IgD-negative memory B cell (primary cell): ENCODE measurements at regions not wholly inside any gene's neighbourhood (a gene's known extent, or its start where the extent isn't known, plus 50 kb on each side); places are given as distances from the start of the nearest gene placed in this dataset.
"Not testable (repeated sequence)": the region's sequence is repeated elsewhere in the genome, so short reads cannot be mapped to it uniquely, and the experiment has no call there.

Experiments used
- H3K27ac Mint-ChIP-seq, 3 donors: one replicate each; pipeline ENCODE4 v1.8.0; 2020 to 2022; ENCODE audit warnings: mild to moderate bottlenecking in 3 of 3, mixed read lengths in 3 of 3, moderate library complexity in 1 of 3
- H3K27me3 Mint-ChIP-seq: one replicate; pipeline ENCODE4 v1.8.0; 2021; ENCODE audit warnings: mixed read lengths
- H3K36me3 Mint-ChIP-seq: one replicate; pipeline ENCODE4 v1.8.0; 2020; ENCODE audit warnings: mild to moderate bottlenecking, mixed read lengths
- H3K4me1 Mint-ChIP-seq, 3 donors: one replicate each; pipeline ENCODE4 v1.8.0; 2020 to 2022; ENCODE audit warnings: mixed read lengths in 3 of 3, mild to moderate bottlenecking in 1 of 3
- H3K4me3 Mint-ChIP-seq, 4 donors: one replicate each; pipeline ENCODE4 v1.8.0; 2020 to 2022; ENCODE audit warnings: mild to moderate bottlenecking in 4 of 4, mixed read lengths in 4 of 4, moderate library complexity in 3 of 4
- H3K9me3 Mint-ChIP-seq, 3 donors: one replicate each; pipeline ENCODE4 v1.8.0; 2020 to 2021; ENCODE audit warnings: mixed read lengths in 3 of 3, mild to moderate bottlenecking in 1 of 3

- Mint-ChIP-seq H3K9me3 (peaks cover 0 to 12% (median 5%) of the 10 kb centered on the region in 3 donors), H3K27ac (no peak overlapping the region), H3K27me3 (no peaks in the 10 kb centered on the region), H3K4me3 (no peak overlapping the region), H3K4me1 (peaks cover 0 to 1% (median 0%) of the 10 kb centered on the region in 3 donors), H3K36me3 (no peaks in the 10 kb centered on the region)
These were observed 860.4 kb downstream of the PLA2G4A start for GRCh38 chr1:187689129-187689528.

GRCh38 chr1:187691439-187691838 lies 862.7 kb downstream of the PLA2G4A start:
- H3K9me3 Mint-ChIP-seq, result peaks cover 0 to 12% (median 5%) of the 10 kb centered on the region in 3 donors
- no peaks in the 10 kb centered on the region for H3K27me3 Mint-ChIP-seq
- H3K36me3 Mint-ChIP-seq, result no peaks in the 10 kb centered on the region
- no peak overlapping the region for H3K4me3 Mint-ChIP-seq
- peaks cover 0 to 1% (median 0%) of the 10 kb centered on the region in 3 donors for H3K4me1 Mint-ChIP-seq
- H3K27ac Mint-ChIP-seq, result no peak overlapping the region

- Mint-ChIP-seq H3K4me3 (no peak overlapping the region), H3K4me1 (peaks cover 0 to 1% (median 0%) of the 10 kb centered on the region in 3 donors), H3K27ac (no peak overlapping the region), H3K36me3 (no peaks in the 10 kb centered on the region), H3K27me3 (no peaks in the 10 kb centered on the region), H3K9me3 (peaks cover 0 to 12% (median 5%) of the 10 kb centered on the region in 3 donors)
These were observed 864.0 kb downstream of the PLA2G4A start for GRCh38 chr1:187692799-187693198.

- H3K27me3 Mint-ChIP-seq, result no peaks in the 10 kb centered on the region
- no peaks in the 10 kb centered on the region for H3K4me1 Mint-ChIP-seq
- H3K36me3 Mint-ChIP-seq, result no peaks in the 10 kb centered on the region
- no peak overlapping the region for H3K4me3 Mint-ChIP-seq
- peaks cover 6 to 7% (median 6%) of the 10 kb centered on the region in 3 donors for H3K9me3 Mint-ChIP-seq
- no peak overlapping the region for H3K27ac Mint-ChIP-seq
These were observed 867.3 kb downstream of the PLA2G4A start for GRCh38 chr1:187696073-187696472.

GRCh38 chr1:187703138-187704130 lies 874.7 kb downstream of the PLA2G4A start:
- not testable (repeated sequence) for H3K36me3 Mint-ChIP-seq, H3K27ac Mint-ChIP-seq, H3K4me1 Mint-ChIP-seq, H3K27me3 Mint-ChIP-seq, H3K4me3 Mint-ChIP-seq
- peaks cover 2 to 11% (median 8%) of the 10 kb centered on the region in 3 donors for H3K9me3 Mint-ChIP-seq

- no peaks in the 10 kb centered on the region for H3K4me1 Mint-ChIP-seq
- H3K36me3 Mint-ChIP-seq, result no peaks in the 10 kb centered on the region
- H3K9me3 Mint-ChIP-seq, result peaks cover 2 to 9% (median 5%) of the 10 kb centered on the region in 3 donors
- no peak overlapping the region for H3K27ac Mint-ChIP-seq
- H3K4me3 Mint-ChIP-seq, result no peak overlapping the region
- H3K27me3 Mint-ChIP-seq, result no peaks in the 10 kb centered on the region
These were observed 885.7 kb downstream of the PLA2G4A start for GRCh38 chr1:187714470-187714869.

- Mint-ChIP-seq H3K9me3 (peaks cover 2 to 11% (median 2%) of the 10 kb centered on the region in 3 donors), H3K4me1 (no peaks in the 10 kb centered on the region), H3K27me3 (no peaks in the 10 kb centered on the region), H3K36me3 (no peaks in the 10 kb centered on the region), H3K27ac (no peak overlapping the region), H3K4me3 (no peak overlapping the region)
These were observed 886.7 kb downstream of the PLA2G4A start for GRCh38 chr1:187715483-187715882.

- Mint-ChIP-seq H3K4me1 (no peaks in the 10 kb centered on the region), H3K4me3 (no peak overlapping the region), H3K27me3 (no peaks in the 10 kb centered on the region), H3K27ac (no peak overlapping the region), H3K9me3 (peaks cover 2 to 8% (median 2%) of the 10 kb centered on the region in 3 donors), H3K36me3 (no peaks in the 10 kb centered on the region)
These were observed 887.4 kb downstream of the PLA2G4A start for GRCh38 chr1:187716160-187716559.

- Mint-ChIP-seq H3K9me3 (peaks cover 0 to 3% (median 2%) of the 10 kb centered on the region in 3 donors), H3K27ac (no peak overlapping the region), H3K4me1 (no peaks in the 10 kb centered on the region), H3K4me3 (no peak overlapping the region), H3K27me3 (no peaks in the 10 kb centered on the region), H3K36me3 (no peaks in the 10 kb centered on the region)
These were observed 889.8 kb downstream of the PLA2G4A start for GRCh38 chr1:187718527-187718926.

GRCh38 chr1:187721216-187721615 lies 892.5 kb downstream of the PLA2G4A start:
- Mint-ChIP-seq H3K4me1 (no peaks in the 10 kb centered on the region), H3K27me3 (no peaks in the 10 kb centered on the region), H3K4me3 (no peak overlapping the region), H3K36me3 (no peaks in the 10 kb centered on the region), H3K9me3 (peaks cover 0 to 7% (median 2%) of the 10 kb centered on the region in 3 donors), H3K27ac (no peak overlapping the region)

- H3K36me3 Mint-ChIP-seq, result no peaks in the 10 kb centered on the region
- H3K27ac Mint-ChIP-seq, result no peak overlapping the region
- peaks cover 0 to 4% (median 0%) of the 10 kb centered on the region in 3 donors for H3K9me3 Mint-ChIP-seq
- H3K27me3 Mint-ChIP-seq, result no peaks in the 10 kb centered on the region
- H3K4me3 Mint-ChIP-seq, result no peak overlapping the region
- no peaks in the 10 kb centered on the region for H3K4me1 Mint-ChIP-seq
These were observed 896.5 kb downstream of the PLA2G4A start for GRCh38 chr1:187725216-187725615.

- Mint-ChIP-seq H3K36me3 (no peaks in the 10 kb centered on the region), H3K27me3 (no peaks in the 10 kb centered on the region), H3K9me3 (peaks cover 0 to 6% (median 4%) of the 10 kb centered on the region in 3 donors), H3K4me3 (no peak overlapping the region), H3K4me1 (no peaks in the 10 kb centered on the region), H3K27ac (no peak overlapping the region)
These were observed 904.5 kb downstream of the PLA2G4A start for GRCh38 chr1:187733232-187733631.

GRCh38 chr1:187734427-187734826 lies 905.7 kb downstream of the PLA2G4A start:
- Mint-ChIP-seq H3K36me3 (no peaks in the 10 kb centered on the region), H3K4me1 (no peaks in the 10 kb centered on the region), H3K27ac (no peak overlapping the region), H3K27me3 (no peaks in the 10 kb centered on the region), H3K4me3 (no peak overlapping the region), H3K9me3 (peaks cover 0 to 6% (median 4%) of the 10 kb centered on the region in 3 donors)

GRCh38 chr1:187744665-187745064 lies 915.9 kb downstream of the PLA2G4A start:
- Mint-ChIP-seq H3K27ac (no peak overlapping the region), H3K4me1 (no peaks in the 10 kb centered on the region), H3K9me3 (peaks cover 1 to 9% (median 8%) of the 10 kb centered on the region in 3 donors), H3K36me3 (no peaks in the 10 kb centered on the region), H3K4me3 (no peak overlapping the region), H3K27me3 (no peaks in the 10 kb centered on the region)

GRCh38 chr1:187755536-187755935 lies 926.8 kb downstream of the PLA2G4A start:
- Mint-ChIP-seq H3K36me3 (no peaks in the 10 kb centered on the region), H3K27ac (no peak overlapping the region), H3K4me1 (no peaks in the 10 kb centered on the region), H3K9me3 (peaks cover 0 to 6% (median 2%) of the 10 kb centered on the region in 3 donors), H3K27me3 (no peaks in the 10 kb centered on the region), H3K4me3 (no peak overlapping the region)

GRCh38 chr1:187756684-187757083 lies 927.9 kb downstream of the PLA2G4A start:
- not testable (repeated sequence) for H3K4me1 Mint-ChIP-seq, H3K4me3 Mint-ChIP-seq, H3K36me3 Mint-ChIP-seq, H3K9me3 Mint-ChIP-seq, H3K27ac Mint-ChIP-seq, H3K27me3 Mint-ChIP-seq
